ENCODE measurements at regions not wholly inside any gene's neighbourhood (a gene's known extent, or its start where the extent isn't known, plus 50 kb on each side); places are given as distances from the start of the nearest gene placed in this dataset.

DNA sequence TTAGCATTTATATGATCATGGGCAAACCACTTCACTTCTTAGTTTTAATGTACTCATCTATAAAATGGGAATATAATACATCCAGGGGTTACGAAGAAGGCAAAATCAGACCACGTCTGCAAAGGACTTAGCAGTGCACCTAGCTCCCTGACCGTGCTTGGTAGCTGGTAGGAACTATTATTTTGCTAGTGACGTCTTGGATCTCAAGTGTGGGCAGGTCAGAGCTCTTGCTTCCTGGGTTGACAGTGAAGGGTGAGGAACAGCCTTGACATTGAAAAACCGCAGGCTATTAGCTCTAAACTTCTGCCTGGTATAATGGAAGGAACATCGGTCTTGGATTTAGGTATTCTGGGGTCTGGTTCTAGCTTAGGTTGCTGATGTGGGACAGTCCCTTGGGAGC lies 89.3 kb upstream of the MED13L start:
- H3K27me3 ChIP-seq (ENCODE audit: control insufficient read depth in 4 of 4, insufficient read depth in 4 of 4, low read length in 3 of 4): no peaks in the 10 kb centered on the region
- TF ChIP-seq TAF1 (conservative IDR thresholded peaks at IDR 0.05) (no peak), SP1 (IDR thresholded peaks at IDR 0.05) (no peak), YY1 (IDR thresholded peaks at IDR 0.05) (no peak), HNF4A (conservative IDR thresholded peaks at IDR 0.05) (no peak), FOXA1 (IDR thresholded peaks at IDR 0.05) (no peak)
- H3K27ac ChIP-seq (ENCODE audit: low read depth in 1 of 2, low read length in 2 of 2): no peak overlapping the region
- peaks cover 2 to 15% (median 6%) of the 10 kb centered on the region in 4 donors for H3K4me1 ChIP-seq (ENCODE audit: control insufficient read depth in 4 of 4, insufficient read depth in 4 of 4, low read length in 3 of 4)
- no peak overlapping the region for H3K4me3 ChIP-seq (ENCODE audit: low read depth in 1 of 3, low read length in 3 of 3)
- no peaks in the 10 kb centered on the region for H3K9me3 ChIP-seq (ENCODE audit: control insufficient read depth in 4 of 4, low read length in 3 of 4)
- H3K36me3 ChIP-seq (ENCODE audit: control insufficient read depth in 4 of 4, insufficient read depth in 3 of 4, low read depth in 1 of 4, low read length in 3 of 4): no peaks in the 10 kb centered on the region
- DNase-seq (ENCODE audit: low spot score): no peak
- WGBS: 86% methylated on average over 6 of the region's 6 CpGs
- no peak overlapping the region for H3K9ac ChIP-seq (ENCODE audit: low read depth in 1 of 2, low read length in 2 of 2)

DNA sequence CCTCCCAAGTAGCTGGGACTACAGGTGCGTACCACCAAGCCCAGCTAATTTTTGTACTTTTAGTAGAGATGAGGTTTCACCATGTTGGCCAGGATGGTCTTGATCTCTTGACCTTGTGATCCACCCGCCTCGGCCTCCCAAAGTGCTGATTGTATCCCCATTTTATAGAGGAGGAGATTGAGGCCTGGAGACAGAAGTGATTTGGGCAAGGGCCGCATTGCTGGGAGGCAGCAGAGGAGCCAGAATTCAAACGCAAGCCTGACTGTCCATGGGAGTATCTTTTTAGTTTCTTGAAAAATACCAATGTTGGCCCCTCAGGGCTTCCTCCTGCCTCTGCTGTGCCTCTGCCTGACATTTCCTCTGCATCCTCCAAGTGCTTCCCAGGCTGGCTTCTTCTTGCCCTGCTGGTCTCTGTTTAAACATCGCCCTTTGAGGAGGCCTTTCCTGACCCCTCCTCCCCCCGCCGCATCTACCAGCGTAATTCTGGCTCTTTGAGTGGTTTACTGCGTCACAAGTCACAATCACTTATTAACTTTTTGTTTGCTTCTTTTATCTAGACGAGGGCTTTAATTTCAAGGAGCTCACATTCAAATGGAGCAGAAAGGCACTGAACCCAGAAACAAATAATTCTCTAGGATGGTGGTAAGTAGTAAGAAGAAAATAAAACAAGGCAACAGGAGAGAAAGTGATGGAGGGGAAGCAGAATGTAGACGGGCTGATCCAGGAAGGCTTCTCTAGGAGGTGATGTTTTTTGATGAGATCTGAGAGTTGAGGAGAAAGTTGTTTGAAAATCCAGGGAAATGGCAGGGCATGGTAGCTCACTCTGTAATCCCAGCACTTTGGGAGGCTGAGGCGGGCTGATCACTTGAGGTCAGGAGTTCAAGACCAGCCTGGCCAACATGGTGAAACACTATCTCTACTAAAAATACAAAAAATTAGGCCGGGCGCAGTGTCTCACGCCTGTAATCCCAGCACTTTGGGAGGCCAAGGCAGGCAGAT lies 91.0 kb upstream of the MED13L start:
- TF ChIP-seq, protein P1, sequence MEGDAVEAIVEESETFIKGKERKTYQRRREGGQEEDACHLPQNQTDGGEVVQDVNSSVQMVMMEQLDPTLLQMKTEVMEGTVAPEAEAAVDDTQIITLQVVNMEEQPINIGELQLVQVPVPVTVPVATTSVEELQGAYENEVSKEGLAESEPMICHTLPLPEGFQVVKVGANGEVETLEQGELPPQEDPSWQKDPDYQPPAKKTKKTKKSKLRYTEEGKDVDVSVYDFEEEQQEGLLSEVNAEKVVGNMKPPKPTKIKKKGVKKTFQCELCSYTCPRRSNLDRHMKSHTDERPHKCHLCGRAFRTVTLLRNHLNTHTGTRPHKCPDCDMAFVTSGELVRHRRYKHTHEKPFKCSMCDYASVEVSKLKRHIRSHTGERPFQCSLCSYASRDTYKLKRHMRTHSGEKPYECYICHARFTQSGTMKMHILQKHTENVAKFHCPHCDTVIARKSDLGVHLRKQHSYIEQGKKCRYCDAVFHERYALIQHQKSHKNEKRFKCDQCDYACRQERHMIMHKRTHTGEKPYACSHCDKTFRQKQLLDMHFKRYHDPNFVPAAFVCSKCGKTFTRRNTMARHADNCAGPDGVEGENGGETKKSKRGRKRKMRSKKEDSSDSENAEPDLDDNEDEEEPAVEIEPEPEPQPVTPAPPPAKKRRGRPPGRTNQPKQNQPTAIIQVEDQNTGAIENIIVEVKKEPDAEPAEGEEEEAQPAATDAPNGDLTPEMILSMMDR (IDR thresholded peaks at IDR 0.05; ENCODE audit: low read depth, low read length, missing input control): no peak
- TF ChIP-seq HNF4G (IDR thresholded peaks at IDR 0.05) (no peak), FOXA2 (IDR thresholded peaks at IDR 0.05) (no peak), YY1 (IDR thresholded peaks at IDR 0.05) (no peak), GABPA (IDR thresholded peaks at IDR 0.05 in 1 of 2, conservative IDR thresholded peaks at IDR 0.05 in 1 of 2) (no peak), JUND (IDR thresholded peaks at IDR 0.05) (no peak), NR2F2 (IDR thresholded peaks at IDR 0.05) (peak; percentile 42), EGR1 (IDR thresholded peaks at IDR 0.05; ENCODE audit: low read depth in 2 of 2) (no peak), RXRA (IDR thresholded peaks at IDR 0.05) (peak in 1 of 2 donors; percentile 54), SP1 (IDR thresholded peaks at IDR 0.05) (peak; percentile 51), HNF4A (conservative IDR thresholded peaks at IDR 0.05) (peak; percentile 58 to 69), FOXA1 (IDR thresholded peaks at IDR 0.05) (no peak), RAD21 (IDR thresholded peaks at IDR 0.05) (peak; percentile 8 to 37), TAF1 (conservative IDR thresholded peaks at IDR 0.05) (no peak)
- TF ChIP-seq, protein P2, sequence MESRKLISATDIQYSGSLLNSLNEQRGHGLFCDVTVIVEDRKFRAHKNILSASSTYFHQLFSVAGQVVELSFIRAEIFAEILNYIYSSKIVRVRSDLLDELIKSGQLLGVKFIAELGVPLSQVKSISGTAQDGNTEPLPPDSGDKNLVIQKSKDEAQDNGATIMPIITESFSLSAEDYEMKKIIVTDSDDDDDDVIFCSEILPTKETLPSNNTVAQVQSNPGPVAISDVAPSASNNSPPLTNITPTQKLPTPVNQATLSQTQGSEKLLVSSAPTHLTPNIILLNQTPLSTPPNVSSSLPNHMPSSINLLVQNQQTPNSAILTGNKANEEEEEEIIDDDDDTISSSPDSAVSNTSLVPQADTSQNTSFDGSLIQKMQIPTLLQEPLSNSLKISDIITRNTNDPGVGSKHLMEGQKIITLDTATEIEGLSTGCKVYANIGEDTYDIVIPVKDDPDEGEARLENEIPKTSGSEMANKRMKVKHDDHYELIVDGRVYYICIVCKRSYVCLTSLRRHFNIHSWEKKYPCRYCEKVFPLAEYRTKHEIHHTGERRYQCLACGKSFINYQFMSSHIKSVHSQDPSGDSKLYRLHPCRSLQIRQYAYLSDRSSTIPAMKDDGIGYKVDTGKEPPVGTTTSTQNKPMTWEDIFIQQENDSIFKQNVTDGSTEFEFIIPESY (IDR thresholded peaks at IDR 0.05): no peak
- TF ChIP-seq, protein P3, sequence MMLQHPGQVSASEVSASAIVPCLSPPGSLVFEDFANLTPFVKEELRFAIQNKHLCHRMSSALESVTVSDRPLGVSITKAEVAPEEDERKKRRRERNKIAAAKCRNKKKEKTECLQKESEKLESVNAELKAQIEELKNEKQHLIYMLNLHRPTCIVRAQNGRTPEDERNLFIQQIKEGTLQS (IDR thresholded peaks at IDR 0.05): no peak
- TF ChIP-seq, protein P4, sequence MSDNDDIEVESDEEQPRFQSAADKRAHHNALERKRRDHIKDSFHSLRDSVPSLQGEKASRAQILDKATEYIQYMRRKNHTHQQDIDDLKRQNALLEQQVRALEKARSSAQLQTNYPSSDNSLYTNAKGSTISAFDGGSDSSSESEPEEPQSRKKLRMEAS (IDR thresholded peaks at IDR 0.05): no peak
- TF ChIP-seq, protein P5, sequence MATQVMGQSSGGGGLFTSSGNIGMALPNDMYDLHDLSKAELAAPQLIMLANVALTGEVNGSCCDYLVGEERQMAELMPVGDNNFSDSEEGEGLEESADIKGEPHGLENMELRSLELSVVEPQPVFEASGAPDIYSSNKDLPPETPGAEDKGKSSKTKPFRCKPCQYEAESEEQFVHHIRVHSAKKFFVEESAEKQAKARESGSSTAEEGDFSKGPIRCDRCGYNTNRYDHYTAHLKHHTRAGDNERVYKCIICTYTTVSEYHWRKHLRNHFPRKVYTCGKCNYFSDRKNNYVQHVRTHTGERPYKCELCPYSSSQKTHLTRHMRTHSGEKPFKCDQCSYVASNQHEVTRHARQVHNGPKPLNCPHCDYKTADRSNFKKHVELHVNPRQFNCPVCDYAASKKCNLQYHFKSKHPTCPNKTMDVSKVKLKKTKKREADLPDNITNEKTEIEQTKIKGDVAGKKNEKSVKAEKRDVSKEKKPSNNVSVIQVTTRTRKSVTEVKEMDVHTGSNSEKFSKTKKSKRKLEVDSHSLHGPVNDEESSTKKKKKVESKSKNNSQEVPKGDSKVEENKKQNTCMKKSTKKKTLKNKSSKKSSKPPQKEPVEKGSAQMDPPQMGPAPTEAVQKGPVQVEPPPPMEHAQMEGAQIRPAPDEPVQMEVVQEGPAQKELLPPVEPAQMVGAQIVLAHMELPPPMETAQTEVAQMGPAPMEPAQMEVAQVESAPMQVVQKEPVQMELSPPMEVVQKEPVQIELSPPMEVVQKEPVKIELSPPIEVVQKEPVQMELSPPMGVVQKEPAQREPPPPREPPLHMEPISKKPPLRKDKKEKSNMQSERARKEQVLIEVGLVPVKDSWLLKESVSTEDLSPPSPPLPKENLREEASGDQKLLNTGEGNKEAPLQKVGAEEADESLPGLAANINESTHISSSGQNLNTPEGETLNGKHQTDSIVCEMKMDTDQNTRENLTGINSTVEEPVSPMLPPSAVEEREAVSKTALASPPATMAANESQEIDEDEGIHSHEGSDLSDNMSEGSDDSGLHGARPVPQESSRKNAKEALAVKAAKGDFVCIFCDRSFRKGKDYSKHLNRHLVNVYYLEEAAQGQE (IDR thresholded peaks at IDR 0.05): no peak
- WGBS: 54% methylated on average over 16 of the region's 16 CpGs
- H3K27me3 ChIP-seq (ENCODE audit: control insufficient read depth in 4 of 4, insufficient read depth in 4 of 4, low read length in 3 of 4): no peaks in the 10 kb centered on the region
- H3K36me3 ChIP-seq (ENCODE audit: control insufficient read depth in 4 of 4, insufficient read depth in 3 of 4, low read depth in 1 of 4, low read length in 3 of 4): no peaks in the 10 kb centered on the region
- H3K4me3 ChIP-seq (ENCODE audit: low read depth in 1 of 3, low read length in 3 of 3): no peak overlapping the region
- no peaks in the 10 kb centered on the region for H3K9me3 ChIP-seq (ENCODE audit: control insufficient read depth in 4 of 4, low read length in 3 of 4)
- H3K4me1 ChIP-seq (ENCODE audit: control insufficient read depth in 4 of 4, insufficient read depth in 4 of 4, low read length in 3 of 4): peaks cover 2 to 15% (median 6%) of the 10 kb centered on the region in 4 donors
- H3K27ac ChIP-seq (ENCODE audit: low read depth in 1 of 2, low read length in 2 of 2): peak overlapping the region in 1 of 2 donors; percentile 35
- no peak overlapping the region for H3K9ac ChIP-seq (ENCODE audit: low read depth in 1 of 2, low read length in 2 of 2)
- DNase-seq (ENCODE audit: low spot score): no peak
